ENCODE measurements at regions not wholly inside any gene's neighbourhood (a gene's known extent, or its start where the extent isn't known, plus 50 kb on each side); places are given as distances from the start of the nearest gene placed in this dataset.

- in situ Hi-C loops (cut with HindIII; ENCODE audit: low sequenced_read_pairs): no loop called here
These were observed 343.5 kb upstream of the B3GAT1 start for GRCh38 chr11:134755535-134755934.

- in situ Hi-C loops (cut with HindIII; ENCODE audit: low sequenced_read_pairs): no loop called here
These were observed 342.6 kb upstream of the B3GAT1 start for GRCh38 chr11:134754521-134755198.

- in situ Hi-C loops (cut with HindIII; ENCODE audit: low sequenced_read_pairs): no loop called here
These were observed 341.9 kb upstream of the B3GAT1 start for GRCh38 chr11:134753771-134754520.

- in situ Hi-C loops (cut with HindIII; ENCODE audit: low sequenced_read_pairs): no loop called here
These were observed 341.1 kb upstream of the B3GAT1 start for GRCh38 chr11:134752964-134753770.

- in situ Hi-C loops (cut with HindIII; ENCODE audit: low sequenced_read_pairs): no loop called here
These were observed 340.5 kb upstream of the B3GAT1 start for GRCh38 chr11:134752526-134752925.

GRCh38 chr11:134751766-134752165, 339.7 kb upstream of the B3GAT1 start:
- in situ Hi-C loops (cut with HindIII; ENCODE audit: low sequenced_read_pairs): no loop called here

GRCh38 chr11:134751031-134751585, 339.1 kb upstream of the B3GAT1 start:
- in situ Hi-C loops (cut with HindIII; ENCODE audit: low sequenced_read_pairs): no loop called here

- in situ Hi-C loops (cut with HindIII; ENCODE audit: low sequenced_read_pairs): no loop called here
These were observed 338.6 kb upstream of the B3GAT1 start for GRCh38 chr11:134750619-134751018.

GRCh38 chr11:134749040-134749839, 337.2 kb upstream of the B3GAT1 start:
- in situ Hi-C loops (cut with HindIII; ENCODE audit: low sequenced_read_pairs): loop anchor here (5.0 kb wide), 1 partner anchor 107 kb away; no protein-coding TSS in a partner anchor

- in situ Hi-C loops (cut with HindIII; ENCODE audit: low sequenced_read_pairs): loop anchor here (5.0 kb wide), 1 partner anchor 104 kb away; no protein-coding TSS in a partner anchor
These were observed 334.6 kb upstream of the B3GAT1 start for GRCh38 chr11:134746609-134747008.

GRCh38 chr11:134745456-134745855, 333.4 kb upstream of the B3GAT1 start:
- in situ Hi-C loops (cut with HindIII; ENCODE audit: low sequenced_read_pairs): loop anchor here (5.0 kb wide), 1 partner anchor 103 kb away; no protein-coding TSS in a partner anchor

GRCh38 chr11:134743820-134744195, 331.8 kb upstream of the B3GAT1 start:
- in situ Hi-C loops (cut with HindIII; ENCODE audit: low sequenced_read_pairs): no loop called here

GRCh38 chr11:134742956-134743819, 331.1 kb upstream of the B3GAT1 start:
- in situ Hi-C loops (cut with HindIII; ENCODE audit: low sequenced_read_pairs): no loop called here

- in situ Hi-C loops (cut with HindIII; ENCODE audit: low sequenced_read_pairs): no loop called here
These were observed 330.2 kb upstream of the B3GAT1 start for GRCh38 chr11:134742224-134742612.

- in situ Hi-C loops (cut with HindIII; ENCODE audit: low sequenced_read_pairs): no loop called here
These were observed 329.6 kb upstream of the B3GAT1 start for GRCh38 chr11:134741453-134742223.

- in situ Hi-C loops (cut with HindIII; ENCODE audit: low sequenced_read_pairs): no loop called here
These were observed 328.7 kb upstream of the B3GAT1 start for GRCh38 chr11:134740590-134741261.

GRCh38 chr11:134739136-134739535, 327.1 kb upstream of the B3GAT1 start:
- in situ Hi-C loops (cut with HindIII; ENCODE audit: low sequenced_read_pairs): no loop called here

- in situ Hi-C loops (cut with HindIII; ENCODE audit: low sequenced_read_pairs): no loop called here
These were observed 326.5 kb upstream of the B3GAT1 start for GRCh38 chr11:134738581-134738980.
